GM12864 (cell line): ENCODE measurements at regions not wholly inside any gene's neighbourhood (a gene's known extent, or its start where the extent isn't known, plus 50 kb on each side); places are given as distances from the start of the nearest gene placed in this dataset.

Experiments
- DNase-seq: peaks from one replicate; pipeline ENCODE4 v3.0.0-alpha.2; 2011; ENCODE audit warnings: low read depth
- H3K4me3 ChIP-seq: 2 replicates; pipeline ENCODE4 v1.5.1; 2011; ENCODE audit warnings: mild to moderate bottlenecking, low read depth, low read length, control low read depth
- TF ChIP-seq, protein P1 (sequence below): IDR thresholded peaks from 2 replicates; pipeline ENCODE4 v1.5.1; 2011; ENCODE audit warnings: low read depth, mild to moderate bottlenecking, moderate library complexity, low read length, control low read depth, inconsistent platforms; ENCODE audit errors: missing control alignments

DNA sequence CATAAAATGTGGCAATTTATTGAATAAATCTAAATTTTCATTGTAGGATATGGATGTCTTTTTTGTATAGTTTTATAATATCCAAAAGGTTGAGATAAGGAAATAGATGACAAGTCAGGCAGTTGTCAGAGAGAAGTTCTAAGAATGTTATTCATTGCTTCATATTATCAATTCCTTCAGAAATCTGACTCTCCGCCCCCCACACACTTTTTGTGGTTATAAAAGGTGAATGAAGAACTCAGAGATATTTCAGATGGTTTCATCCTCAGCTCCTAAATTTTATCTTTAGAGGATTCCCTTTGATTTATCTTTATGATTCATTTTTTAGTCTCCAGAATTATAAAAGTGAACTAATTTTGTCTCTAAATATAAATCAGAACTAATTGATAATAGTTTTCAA, 136.1 kb upstream of the NOX3 start:
- DNase-seq, result no peak
- H3K4me3 ChIP-seq, result no peak overlapping the region
- TF ChIP-seq, protein P1, sequence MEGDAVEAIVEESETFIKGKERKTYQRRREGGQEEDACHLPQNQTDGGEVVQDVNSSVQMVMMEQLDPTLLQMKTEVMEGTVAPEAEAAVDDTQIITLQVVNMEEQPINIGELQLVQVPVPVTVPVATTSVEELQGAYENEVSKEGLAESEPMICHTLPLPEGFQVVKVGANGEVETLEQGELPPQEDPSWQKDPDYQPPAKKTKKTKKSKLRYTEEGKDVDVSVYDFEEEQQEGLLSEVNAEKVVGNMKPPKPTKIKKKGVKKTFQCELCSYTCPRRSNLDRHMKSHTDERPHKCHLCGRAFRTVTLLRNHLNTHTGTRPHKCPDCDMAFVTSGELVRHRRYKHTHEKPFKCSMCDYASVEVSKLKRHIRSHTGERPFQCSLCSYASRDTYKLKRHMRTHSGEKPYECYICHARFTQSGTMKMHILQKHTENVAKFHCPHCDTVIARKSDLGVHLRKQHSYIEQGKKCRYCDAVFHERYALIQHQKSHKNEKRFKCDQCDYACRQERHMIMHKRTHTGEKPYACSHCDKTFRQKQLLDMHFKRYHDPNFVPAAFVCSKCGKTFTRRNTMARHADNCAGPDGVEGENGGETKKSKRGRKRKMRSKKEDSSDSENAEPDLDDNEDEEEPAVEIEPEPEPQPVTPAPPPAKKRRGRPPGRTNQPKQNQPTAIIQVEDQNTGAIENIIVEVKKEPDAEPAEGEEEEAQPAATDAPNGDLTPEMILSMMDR, result no peak

DNA sequence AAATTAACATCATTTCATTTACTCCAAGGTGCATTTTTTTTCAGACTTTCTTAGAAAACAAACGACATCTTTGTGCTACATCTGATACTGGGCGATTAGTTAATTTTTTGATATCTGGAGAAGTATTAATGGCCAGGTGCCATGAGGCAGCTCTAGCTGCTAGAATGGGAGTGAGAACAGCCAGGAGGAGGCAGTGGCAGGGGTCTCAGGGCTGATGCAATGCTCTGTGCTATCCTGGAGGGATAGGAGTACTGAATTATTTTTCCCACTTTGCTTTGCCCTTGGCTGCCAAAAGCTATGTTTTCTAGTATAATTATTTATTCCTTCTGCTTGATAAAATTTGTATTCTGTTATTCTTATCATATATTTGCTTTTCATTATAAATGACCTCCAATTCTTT, 133.6 kb upstream of the NOX3 start:
- no peak for DNase-seq
- H3K4me3 ChIP-seq, result no peak overlapping the region
- TF ChIP-seq, protein P1, result no peak

DNA sequence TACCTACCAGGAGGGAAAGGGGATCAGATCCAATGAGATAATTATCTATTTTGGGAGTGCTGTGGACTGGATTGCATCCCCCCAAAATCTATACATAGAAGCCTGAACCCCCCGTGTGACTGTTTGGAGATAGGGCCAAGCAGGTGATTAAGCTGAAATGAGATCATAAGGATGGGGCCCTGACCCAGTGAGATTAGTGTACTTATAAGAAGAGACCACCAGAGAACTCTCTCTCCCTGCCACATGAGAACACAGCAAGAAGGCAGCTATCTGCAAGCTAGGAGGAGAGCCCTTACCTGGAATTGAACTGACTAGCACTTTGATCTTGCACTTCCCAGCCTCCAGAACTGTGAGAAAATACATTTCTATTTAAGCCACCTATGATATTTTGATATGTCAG, 132.2 kb upstream of the NOX3 start:
- TF ChIP-seq, protein P1, result no peak
- DNase-seq, result no peak
- H3K4me3 ChIP-seq, result no peak overlapping the region

DNA sequence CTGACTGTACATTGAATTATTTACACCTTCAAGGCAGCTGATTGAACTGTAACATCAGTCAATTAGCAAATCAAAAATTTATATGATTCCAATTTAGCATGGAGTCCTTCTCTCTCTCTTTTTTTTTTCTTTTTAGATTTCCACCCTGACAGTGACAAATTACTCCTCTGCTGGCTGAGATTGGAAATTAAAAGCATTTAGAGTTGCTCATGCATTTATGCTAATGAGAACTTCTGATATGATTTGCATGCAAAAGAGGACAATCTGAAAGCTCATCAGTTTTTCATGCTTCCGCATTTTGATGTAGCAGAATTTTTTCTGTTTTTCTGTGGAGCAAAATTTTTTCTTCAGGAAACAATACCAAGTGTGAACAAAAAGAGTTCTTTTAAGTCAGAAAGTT, 130.5 kb upstream of the NOX3 start:
- TF ChIP-seq, protein P1, result no peak
- H3K4me3 ChIP-seq, result no peak overlapping the region

DNA sequence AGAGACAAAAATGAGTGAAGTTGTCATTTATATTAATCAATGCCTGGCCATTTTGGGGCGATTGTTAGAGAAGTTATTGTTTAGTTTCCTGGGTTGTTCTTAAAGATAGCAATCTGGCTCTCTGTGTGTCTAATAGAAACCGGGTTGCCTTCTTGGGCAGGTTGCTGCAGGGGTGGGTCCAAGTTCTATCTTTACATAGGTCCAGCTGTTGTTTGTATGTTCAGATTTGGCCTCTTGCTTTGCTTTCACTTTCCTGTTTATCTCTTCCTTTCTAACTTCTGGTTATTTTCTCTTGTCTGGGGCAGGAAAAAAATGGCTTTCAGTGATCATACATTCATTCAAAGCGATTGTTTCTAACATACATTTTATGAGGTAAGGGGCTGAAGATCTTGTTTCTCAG, 128.4 kb upstream of the NOX3 start:
- TF ChIP-seq, protein P1, result no peak
- peak; percentile 22 for DNase-seq
- H3K4me3 ChIP-seq, result no peak overlapping the region

More for the DNA sequence above, 130.5 kb upstream of the NOX3 start:
- DNase-seq, result no peak

DNA sequence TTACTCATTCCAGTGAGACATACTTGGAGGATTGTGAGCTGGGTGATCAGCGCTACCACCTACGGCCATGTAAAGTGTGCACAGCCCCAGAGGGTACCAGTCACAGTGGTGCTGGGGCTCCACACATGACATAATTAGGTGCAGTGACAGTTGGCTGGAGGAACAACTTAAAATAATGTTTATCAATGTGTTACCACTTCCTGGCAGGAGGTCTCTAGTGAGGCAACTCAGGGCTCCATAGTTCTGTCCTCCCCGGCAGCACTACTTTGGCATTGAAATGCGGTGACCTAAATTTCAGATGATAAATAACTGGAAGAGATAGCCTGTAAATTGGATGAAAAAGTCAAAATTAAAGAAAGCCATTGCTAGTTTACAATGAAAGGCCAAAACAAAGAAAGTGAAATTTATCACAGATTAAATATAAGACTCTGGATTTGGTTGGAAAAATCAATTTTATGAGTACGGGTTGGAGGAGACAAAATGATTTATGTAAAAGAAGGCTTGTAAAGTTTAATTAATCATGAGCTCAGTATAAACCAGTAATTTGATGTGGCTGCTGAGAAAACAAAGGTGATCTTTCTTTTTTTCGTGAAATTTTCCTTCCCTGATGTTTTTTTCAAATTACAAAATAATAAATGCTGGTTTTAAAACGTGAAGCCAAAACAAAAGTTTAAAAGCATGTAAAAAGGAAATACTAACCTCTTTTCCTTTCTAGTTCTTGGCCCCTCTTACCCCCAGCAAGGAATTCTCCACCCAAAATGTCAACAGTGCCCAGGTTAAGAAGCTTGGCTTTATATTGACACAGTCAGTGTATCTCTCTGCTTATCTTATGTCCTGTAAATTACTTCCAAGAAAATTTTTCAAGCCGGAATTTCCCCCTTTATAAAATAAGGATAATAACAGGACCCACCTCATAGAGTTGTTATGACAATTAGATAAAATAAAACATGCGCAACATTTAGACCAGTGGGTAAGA, 126.7 kb upstream of the NOX3 start:
- H3K4me3 ChIP-seq, result no peak overlapping the region
- TF ChIP-seq, protein P1, result no peak
- no peak for DNase-seq

DNA sequence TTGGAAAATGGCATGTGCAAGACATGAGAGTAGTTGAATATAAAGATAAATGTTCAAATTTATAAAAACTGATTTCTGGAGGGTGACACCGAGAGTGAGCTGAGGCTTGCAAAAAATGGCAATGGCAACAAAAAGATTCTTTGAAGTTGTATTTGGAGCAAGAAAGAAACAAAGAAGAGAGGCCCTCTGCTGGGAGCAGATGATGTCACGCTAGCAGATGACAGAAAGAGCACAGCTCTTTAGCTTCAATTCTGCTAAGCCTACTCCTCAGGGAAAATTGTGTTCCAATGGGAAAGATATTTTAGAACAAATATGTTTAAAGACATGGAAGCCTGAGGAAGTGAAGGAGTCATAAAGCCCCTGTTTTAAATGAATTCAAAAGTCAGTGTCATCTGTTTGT, 125.3 kb upstream of the NOX3 start:
- TF ChIP-seq, protein P1, result peak; percentile 27
- no peak overlapping the region for H3K4me3 ChIP-seq
- no peak for DNase-seq
